ENCODE measurements at regions not wholly inside any gene's neighbourhood (a gene's known extent, or its start where the extent isn't known, plus 50 kb on each side); places are given as distances from the start of the nearest gene placed in this dataset.

DNA sequence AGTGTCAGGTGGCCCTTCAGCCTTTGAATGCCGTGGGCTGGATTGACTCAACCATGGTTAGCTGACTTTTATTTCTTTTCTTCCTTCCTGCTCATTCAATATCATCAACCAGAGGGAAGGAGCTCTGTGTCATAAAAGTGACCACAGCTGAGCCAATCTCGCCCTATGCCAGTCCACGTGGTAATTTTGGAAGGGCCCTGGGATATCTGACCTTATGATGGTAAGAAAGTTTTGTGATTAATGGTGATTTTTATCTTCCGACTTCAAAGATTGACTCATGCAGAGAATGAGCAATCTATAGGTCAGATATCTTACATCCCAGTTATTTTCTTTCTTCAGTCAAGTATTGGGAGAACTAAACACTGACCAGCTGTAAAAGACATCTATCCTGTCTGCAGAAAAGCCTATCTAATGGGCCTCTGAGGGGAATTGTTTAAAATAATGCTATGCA lies 170.3 kb downstream of the ZC3H11B start:
- TF ChIP-seq, protein P1, sequence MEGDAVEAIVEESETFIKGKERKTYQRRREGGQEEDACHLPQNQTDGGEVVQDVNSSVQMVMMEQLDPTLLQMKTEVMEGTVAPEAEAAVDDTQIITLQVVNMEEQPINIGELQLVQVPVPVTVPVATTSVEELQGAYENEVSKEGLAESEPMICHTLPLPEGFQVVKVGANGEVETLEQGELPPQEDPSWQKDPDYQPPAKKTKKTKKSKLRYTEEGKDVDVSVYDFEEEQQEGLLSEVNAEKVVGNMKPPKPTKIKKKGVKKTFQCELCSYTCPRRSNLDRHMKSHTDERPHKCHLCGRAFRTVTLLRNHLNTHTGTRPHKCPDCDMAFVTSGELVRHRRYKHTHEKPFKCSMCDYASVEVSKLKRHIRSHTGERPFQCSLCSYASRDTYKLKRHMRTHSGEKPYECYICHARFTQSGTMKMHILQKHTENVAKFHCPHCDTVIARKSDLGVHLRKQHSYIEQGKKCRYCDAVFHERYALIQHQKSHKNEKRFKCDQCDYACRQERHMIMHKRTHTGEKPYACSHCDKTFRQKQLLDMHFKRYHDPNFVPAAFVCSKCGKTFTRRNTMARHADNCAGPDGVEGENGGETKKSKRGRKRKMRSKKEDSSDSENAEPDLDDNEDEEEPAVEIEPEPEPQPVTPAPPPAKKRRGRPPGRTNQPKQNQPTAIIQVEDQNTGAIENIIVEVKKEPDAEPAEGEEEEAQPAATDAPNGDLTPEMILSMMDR (IDR thresholded peaks at IDR 0.05; ENCODE audit: borderline replicate concordance, extremely low read depth, low read length, poor library complexity, severe bottlenecking) = no peak
- no peak for TF ChIP-seq EZH2 (IDR thresholded peaks at IDR 0.05; ENCODE audit: borderline replicate concordance, low read depth, low read length, severe bottlenecking)

Measured in DND-41 (cell line).